MM.1S (cell line): ENCODE measurements at regions not wholly inside any gene's neighbourhood (a gene's known extent, or its start where the extent isn't known, plus 50 kb on each side); places are given as distances from the start of the nearest gene placed in this dataset.

ENCODE experiments used
- CTCF ChIP-seq: fragments of 300-600 bp; sonication (generic); IDR thresholded peaks from 2 replicates; pipeline ENCODE4 v1.5.1; 2016; ENCODE audit warnings: antibody characterized with exemption, low read length, mixed read lengths
- EZH2phosphoT487 ChIP-seq: fragments of 300-600 bp; sonication (generic); IDR thresholded peaks from 2 replicates; pipeline ENCODE4 v1.6.1; 2018; ENCODE audit warnings: antibody characterized with exemption, low read length

GRCh38 chr3:145005427-145005826 is 1033.8 kb downstream of the DIPK2A start:
- TF ChIP-seq CTCF (no peak), EZH2phosphoT487 (no peak)
